ENCODE measurements at regions not wholly inside any gene's neighbourhood (a gene's known extent, or its start where the extent isn't known, plus 50 kb on each side); places are given as distances from the start of the nearest gene placed in this dataset.

DNA sequence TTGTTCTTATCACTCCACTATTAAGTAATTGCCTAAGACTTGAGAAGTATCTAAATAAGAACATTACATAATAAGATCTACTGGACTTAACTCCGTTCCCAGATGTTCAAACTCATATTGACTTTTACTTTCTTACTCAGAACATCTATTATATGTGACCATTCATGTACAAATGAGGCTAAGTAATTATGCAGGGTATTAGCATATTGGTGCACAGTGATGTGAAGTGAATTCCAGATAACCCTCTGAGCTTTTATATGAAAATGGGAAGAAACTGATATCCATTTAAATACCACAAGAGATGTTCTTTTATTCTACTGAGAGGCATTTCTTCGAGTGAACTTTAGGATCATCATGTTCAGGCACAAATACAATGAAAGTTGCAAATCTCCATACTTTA, 135.7 kb downstream of the ZPLD1 start:
- no peak for TF ChIP-seq CTCF (optimal IDR thresholded peaks at IDR 0.05 in 1 of 3, IDR thresholded peaks at IDR 0.05 in 1 of 3, conservative IDR thresholded peaks at IDR 0.05 in 1 of 3; ENCODE audit: extremely low read depth in 1 of 3, insufficient read depth in 2 of 3, low read length in 3 of 3)
- no peak for TF ChIP-seq EZH2 (IDR thresholded peaks at IDR 0.05; ENCODE audit: low read length)
